GM23338 (cell line): ENCODE measurements at regions not wholly inside any gene's neighbourhood (a gene's known extent, or its start where the extent isn't known, plus 50 kb on each side); places are given as distances from the start of the nearest gene placed in this dataset.

Experiments used
- EZH2 ChIP-seq: fragments of 200-600 bp; sonication (generic); IDR thresholded peaks from one replicate; pipeline ENCODE4 v1.8.0; 2017; ENCODE audit warnings: antibody characterized with exemption, mild to moderate bottlenecking, low read depth; ENCODE audit not compliant: unreplicated experiment
- POLR2AphosphoS5 ChIP-seq: IDR thresholded peaks from 2 replicates; pipeline ENCODE4 v1.6.1; 2016; ENCODE audit warnings: antibody characterized with exemption, low read depth
- TF ChIP-seq, protein P1 (sequence below), 2 experiments: fragments of 200-600 bp in 1 of 2; sonication (generic) in 1 of 2; conservative IDR thresholded peaks; 2 replicates each; pipeline versions ENCODE4 v1.5.1 to v1.6.1; 2016 to 2017; ENCODE audit warnings: antibody characterized with exemption in 2 of 2, low read depth in 2 of 2, mild to moderate bottlenecking in 2 of 2, moderate library complexity in 1 of 2
- TF ChIP-seq, protein P2 (sequence below): fragments of 250-450 bp; sonication (Bioruptor Pico); IDR thresholded peaks from 2 replicates; pipeline ENCODE4 v1.5.0; 2020; ENCODE audit warnings: mild to moderate bottlenecking, moderate library complexity
- TF ChIP-seq, protein P3 (sequence below): IDR thresholded peaks from one replicate; pipeline ENCODE4 v1.6.1; 2018; ENCODE audit warnings: antibody characterized with exemption; ENCODE audit not compliant: unreplicated experiment

DNA sequence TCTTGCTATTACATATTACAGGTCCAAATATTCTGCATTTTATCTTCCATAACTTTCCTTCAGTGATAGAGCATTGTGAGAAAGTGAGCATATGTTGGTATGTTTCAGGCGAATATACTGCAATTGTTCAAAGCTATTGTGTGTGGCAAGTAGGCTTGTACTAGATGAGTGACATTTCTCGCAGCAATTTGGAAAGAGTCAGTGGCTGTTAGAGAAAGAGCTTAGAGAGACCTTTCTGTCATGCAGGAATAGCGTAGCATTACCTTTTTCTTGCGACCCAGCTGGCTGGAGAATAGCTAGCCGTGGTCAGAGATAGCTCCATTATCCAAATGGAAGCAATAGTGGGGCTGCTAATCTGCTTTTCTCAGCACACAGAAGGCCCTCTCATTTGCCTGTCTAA is 678.5 kb upstream of the FOXG1 start:
- TF ChIP-seq, protein P1, sequence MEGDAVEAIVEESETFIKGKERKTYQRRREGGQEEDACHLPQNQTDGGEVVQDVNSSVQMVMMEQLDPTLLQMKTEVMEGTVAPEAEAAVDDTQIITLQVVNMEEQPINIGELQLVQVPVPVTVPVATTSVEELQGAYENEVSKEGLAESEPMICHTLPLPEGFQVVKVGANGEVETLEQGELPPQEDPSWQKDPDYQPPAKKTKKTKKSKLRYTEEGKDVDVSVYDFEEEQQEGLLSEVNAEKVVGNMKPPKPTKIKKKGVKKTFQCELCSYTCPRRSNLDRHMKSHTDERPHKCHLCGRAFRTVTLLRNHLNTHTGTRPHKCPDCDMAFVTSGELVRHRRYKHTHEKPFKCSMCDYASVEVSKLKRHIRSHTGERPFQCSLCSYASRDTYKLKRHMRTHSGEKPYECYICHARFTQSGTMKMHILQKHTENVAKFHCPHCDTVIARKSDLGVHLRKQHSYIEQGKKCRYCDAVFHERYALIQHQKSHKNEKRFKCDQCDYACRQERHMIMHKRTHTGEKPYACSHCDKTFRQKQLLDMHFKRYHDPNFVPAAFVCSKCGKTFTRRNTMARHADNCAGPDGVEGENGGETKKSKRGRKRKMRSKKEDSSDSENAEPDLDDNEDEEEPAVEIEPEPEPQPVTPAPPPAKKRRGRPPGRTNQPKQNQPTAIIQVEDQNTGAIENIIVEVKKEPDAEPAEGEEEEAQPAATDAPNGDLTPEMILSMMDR (conservative IDR thresholded peaks at IDR 0.05; ENCODE audit: low read depth in 2 of 2) = no peak
- TF ChIP-seq, protein P2, sequence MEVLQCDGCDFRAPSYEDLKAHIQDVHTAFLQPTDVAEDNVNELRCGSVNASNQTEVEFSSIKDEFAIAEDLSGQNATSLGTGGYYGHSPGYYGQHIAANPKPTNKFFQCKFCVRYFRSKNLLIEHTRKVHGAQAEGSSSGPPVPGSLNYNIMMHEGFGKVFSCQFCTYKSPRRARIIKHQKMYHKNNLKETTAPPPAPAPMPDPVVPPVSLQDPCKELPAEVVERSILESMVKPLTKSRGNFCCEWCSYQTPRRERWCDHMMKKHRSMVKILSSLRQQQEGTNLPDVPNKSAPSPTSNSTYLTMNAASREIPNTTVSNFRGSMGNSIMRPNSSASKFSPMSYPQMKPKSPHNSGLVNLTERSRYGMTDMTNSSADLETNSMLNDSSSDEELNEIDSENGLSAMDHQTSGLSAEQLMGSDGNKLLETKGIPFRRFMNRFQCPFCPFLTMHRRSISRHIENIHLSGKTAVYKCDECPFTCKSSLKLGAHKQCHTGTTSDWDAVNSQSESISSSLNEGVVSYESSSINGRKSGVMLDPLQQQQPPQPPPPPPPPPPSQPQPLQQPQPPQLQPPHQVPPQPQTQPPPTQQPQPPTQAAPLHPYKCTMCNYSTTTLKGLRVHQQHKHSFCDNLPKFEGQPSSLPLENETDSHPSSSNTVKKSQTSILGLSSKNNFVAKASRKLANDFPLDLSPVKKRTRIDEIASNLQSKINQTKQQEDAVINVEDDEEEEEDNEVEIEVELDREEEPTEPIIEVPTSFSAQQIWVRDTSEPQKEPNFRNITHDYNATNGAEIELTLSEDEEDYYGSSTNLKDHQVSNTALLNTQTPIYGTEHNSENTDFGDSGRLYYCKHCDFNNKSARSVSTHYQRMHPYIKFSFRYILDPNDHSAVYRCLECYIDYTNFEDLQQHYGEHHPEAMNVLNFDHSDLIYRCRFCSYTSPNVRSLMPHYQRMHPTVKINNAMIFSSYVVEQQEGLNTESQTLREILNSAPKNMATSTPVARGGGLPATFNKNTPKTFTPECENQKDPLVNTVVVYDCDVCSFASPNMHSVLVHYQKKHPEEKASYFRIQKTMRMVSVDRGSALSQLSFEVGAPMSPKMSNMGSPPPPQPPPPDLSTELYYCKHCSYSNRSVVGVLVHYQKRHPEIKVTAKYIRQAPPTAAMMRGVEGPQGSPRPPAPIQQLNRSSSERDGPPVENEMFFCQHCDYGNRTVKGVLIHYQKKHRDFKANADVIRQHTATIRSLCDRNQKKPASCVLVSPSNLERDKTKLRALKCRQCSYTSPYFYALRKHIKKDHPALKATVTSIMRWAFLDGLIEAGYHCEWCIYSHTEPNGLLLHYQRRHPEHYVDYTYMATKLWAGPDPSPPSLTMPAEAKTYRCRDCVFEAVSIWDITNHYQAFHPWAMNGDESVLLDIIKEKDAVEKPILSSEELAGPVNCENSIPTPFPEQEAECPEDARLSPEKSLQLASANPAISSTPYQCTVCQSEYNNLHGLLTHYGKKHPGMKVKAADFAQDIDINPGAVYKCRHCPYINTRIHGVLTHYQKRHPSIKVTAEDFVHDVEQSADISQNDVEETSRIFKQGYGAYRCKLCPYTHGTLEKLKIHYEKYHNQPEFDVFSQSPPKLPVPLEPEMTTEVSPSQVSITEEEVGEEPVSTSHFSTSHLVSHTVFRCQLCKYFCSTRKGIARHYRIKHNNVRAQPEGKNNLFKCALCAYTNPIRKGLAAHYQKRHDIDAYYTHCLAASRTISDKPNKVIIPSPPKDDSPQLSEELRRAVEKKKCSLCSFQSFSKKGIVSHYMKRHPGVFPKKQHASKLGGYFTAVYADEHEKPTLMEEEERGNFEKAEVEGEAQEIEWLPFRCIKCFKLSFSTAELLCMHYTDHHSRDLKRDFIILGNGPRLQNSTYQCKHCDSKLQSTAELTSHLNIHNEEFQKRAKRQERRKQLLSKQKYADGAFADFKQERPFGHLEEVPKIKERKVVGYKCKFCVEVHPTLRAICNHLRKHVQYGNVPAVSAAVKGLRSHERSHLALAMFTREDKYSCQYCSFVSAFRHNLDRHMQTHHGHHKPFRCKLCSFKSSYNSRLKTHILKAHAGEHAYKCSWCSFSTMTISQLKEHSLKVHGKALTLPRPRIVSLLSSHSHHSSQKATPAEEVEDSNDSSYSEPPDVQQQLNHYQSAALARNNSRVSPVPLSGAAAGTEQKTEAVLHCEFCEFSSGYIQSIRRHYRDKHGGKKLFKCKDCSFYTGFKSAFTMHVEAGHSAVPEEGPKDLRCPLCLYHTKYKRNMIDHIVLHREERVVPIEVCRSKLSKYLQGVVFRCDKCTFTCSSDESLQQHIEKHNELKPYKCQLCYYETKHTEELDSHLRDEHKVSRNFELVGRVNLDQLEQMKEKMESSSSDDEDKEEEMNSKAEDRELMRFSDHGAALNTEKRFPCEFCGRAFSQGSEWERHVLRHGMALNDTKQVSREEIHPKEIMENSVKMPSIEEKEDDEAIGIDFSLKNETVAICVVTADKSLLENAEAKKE = no peak
- TF ChIP-seq, protein P3, sequence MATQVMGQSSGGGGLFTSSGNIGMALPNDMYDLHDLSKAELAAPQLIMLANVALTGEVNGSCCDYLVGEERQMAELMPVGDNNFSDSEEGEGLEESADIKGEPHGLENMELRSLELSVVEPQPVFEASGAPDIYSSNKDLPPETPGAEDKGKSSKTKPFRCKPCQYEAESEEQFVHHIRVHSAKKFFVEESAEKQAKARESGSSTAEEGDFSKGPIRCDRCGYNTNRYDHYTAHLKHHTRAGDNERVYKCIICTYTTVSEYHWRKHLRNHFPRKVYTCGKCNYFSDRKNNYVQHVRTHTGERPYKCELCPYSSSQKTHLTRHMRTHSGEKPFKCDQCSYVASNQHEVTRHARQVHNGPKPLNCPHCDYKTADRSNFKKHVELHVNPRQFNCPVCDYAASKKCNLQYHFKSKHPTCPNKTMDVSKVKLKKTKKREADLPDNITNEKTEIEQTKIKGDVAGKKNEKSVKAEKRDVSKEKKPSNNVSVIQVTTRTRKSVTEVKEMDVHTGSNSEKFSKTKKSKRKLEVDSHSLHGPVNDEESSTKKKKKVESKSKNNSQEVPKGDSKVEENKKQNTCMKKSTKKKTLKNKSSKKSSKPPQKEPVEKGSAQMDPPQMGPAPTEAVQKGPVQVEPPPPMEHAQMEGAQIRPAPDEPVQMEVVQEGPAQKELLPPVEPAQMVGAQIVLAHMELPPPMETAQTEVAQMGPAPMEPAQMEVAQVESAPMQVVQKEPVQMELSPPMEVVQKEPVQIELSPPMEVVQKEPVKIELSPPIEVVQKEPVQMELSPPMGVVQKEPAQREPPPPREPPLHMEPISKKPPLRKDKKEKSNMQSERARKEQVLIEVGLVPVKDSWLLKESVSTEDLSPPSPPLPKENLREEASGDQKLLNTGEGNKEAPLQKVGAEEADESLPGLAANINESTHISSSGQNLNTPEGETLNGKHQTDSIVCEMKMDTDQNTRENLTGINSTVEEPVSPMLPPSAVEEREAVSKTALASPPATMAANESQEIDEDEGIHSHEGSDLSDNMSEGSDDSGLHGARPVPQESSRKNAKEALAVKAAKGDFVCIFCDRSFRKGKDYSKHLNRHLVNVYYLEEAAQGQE = no peak
- TF ChIP-seq POLR2AphosphoS5 (no peak), EZH2 (no peak)
